IMR-90 (cell line): ENCODE measurements at regions not wholly inside any gene's neighbourhood (a gene's known extent, or its start where the extent isn't known, plus 50 kb on each side); places are given as distances from the start of the nearest gene placed in this dataset.

Source experiments
- ATAC-seq: fragments of 200-7000 bp; cut with Tn5 transposase; 2 replicates; pipeline ENCODE4 v1.9.1; 2020; ENCODE audit warnings: low read depth, mild to moderate bottlenecking, moderate library complexity
- BruUV-seq: library from RNA; stranded (reverse); fragments of 400-500 nt; replicated peaks from 2 replicates; lab custom pipeline; 2021; lab: Mats Ljungman, UMichigan
- CTCF ChIA-PET: fragments of 300-600 bp; formaldehyde crosslinking; extraction: SDS; loops from one replicate; lab custom pipeline; 2021; ENCODE audit warnings: antibody characterized with exemption; lab: Yijun Ruan, JAX
- POLR2A ChIA-PET: fragments of 300-600 bp; sonication (Branson Sonifier 250); formaldehyde crosslinking; loops from one replicate; lab custom pipeline; 2022; ENCODE audit warnings: antibody characterized with exemption; ENCODE audit not compliant: unreplicated experiment; lab: Charles Lee
- DNase-seq: peaks from one replicate; pipeline ENCODE4 v3.0.0; 2013
- H2AFZ ChIP-seq: replicated peaks from 2 replicates; pipeline ENCODE3; 2013; ENCODE audit warnings: low read length, mild to moderate bottlenecking; ENCODE audit not compliant: poor library complexity
- H2AK5ac ChIP-seq: 2 replicates; pipeline ENCODE4 v1.6.1; 2013; ENCODE audit warnings: low read depth, low read length, inconsistent platforms
- H2AK9ac ChIP-seq: replicated peaks from 2 replicates; pipeline ENCODE3; 2013; ENCODE audit warnings: mild to moderate bottlenecking, low read depth, low read length, moderate library complexity; ENCODE audit not compliant: poor library complexity
- H2BK120ac ChIP-seq: 2 replicates; pipeline ENCODE4 v1.6.1; 2013; ENCODE audit warnings: low read depth, low read length, inconsistent platforms
- H2BK15ac ChIP-seq: 3 replicates; pipeline ENCODE4 v1.6.1; 2013; ENCODE audit warnings: low read depth, low read length, inconsistent platforms
- H2BK20ac ChIP-seq: 2 replicates; pipeline ENCODE4 v1.6.1; 2013; ENCODE audit warnings: low read depth, mild to moderate bottlenecking, inconsistent platforms, low read length, moderate library complexity
- H2BK5ac ChIP-seq: 2 replicates; pipeline ENCODE4 v1.6.1; 2013; ENCODE audit warnings: mild to moderate bottlenecking, low read depth, low read length, inconsistent platforms; ENCODE audit not compliant: poor library complexity, severe bottlenecking
- H3K14ac ChIP-seq: replicated peaks from 2 replicates; pipeline ENCODE4 v1.6.1; 2013; ENCODE audit warnings: low read depth, low read length, inconsistent platforms
- H3K18ac ChIP-seq: 2 replicates; pipeline ENCODE4 v1.6.1; 2013; ENCODE audit warnings: low read depth, low read length, control low read depth
- H3K23ac ChIP-seq: 2 replicates; pipeline ENCODE4 v1.6.1; 2013; ENCODE audit warnings: low read depth, low read length, inconsistent platforms
- H3K27ac ChIP-seq: 2 replicates; pipeline ENCODE4 v1.5.1; 2013; ENCODE audit warnings: mild to moderate bottlenecking, control low read depth, low read length; ENCODE audit not compliant: insufficient read depth
- H3K27me3 ChIP-seq: 2 replicates; pipeline ENCODE4 v1.6.1; 2013; ENCODE audit warnings: low read length; ENCODE audit not compliant: control insufficient read depth, insufficient read depth
- H3K36me3 ChIP-seq: 2 replicates; pipeline ENCODE4 v1.6.1; 2013; ENCODE audit warnings: low read length, mixed read lengths; ENCODE audit not compliant: control insufficient read depth, insufficient read depth
- H3K4ac ChIP-seq: 2 replicates; pipeline ENCODE4 v1.6.1; 2013; ENCODE audit warnings: low read depth, low read length, inconsistent platforms
- H3K4me1 ChIP-seq: 2 replicates; pipeline ENCODE4 v1.6.1; 2013; ENCODE audit warnings: low read length, mixed read lengths; ENCODE audit not compliant: control insufficient read depth, insufficient read depth
- H3K4me2 ChIP-seq: 2 replicates; pipeline ENCODE4 v1.6.1; 2013; ENCODE audit warnings: low read depth, mild to moderate bottlenecking, control low read depth, low read length, moderate library complexity
- H3K4me3 ChIP-seq: 2 replicates; pipeline ENCODE4 v1.5.1; 2013; ENCODE audit warnings: low read depth, mild to moderate bottlenecking, control low read depth, low read length, moderate library complexity; ENCODE audit not compliant: insufficient read depth
- H3K56ac ChIP-seq: 2 replicates; pipeline ENCODE4 v1.6.1; 2013; ENCODE audit warnings: low read length, inconsistent platforms; ENCODE audit not compliant: insufficient read depth; ENCODE audit errors: extremely low read depth
- H3K79me1 ChIP-seq, 2 experiments: 2 replicates each; pipeline ENCODE4 v1.6.1; 2013; ENCODE audit warnings: low read length in 2 of 2, inconsistent platforms in 1 of 2, low read depth in 1 of 2
- H3K9ac ChIP-seq: 2 replicates; pipeline ENCODE4 v1.6.1; 2013; ENCODE audit warnings: low read depth, low read length, control low read depth
- H3K9me1 ChIP-seq: 2 replicates; pipeline ENCODE4 v1.6.1; 2013; ENCODE audit warnings: low read length, inconsistent platforms; ENCODE audit not compliant: insufficient read depth
- H3K9me3 ChIP-seq: 2 replicates; pipeline ENCODE4 v1.6.1; 2013; ENCODE audit warnings: low read length; ENCODE audit not compliant: control insufficient read depth, insufficient read depth
- H4K20me1 ChIP-seq: 2 replicates; pipeline ENCODE4 v1.6.1; 2013; ENCODE audit warnings: low read length, inconsistent platforms; ENCODE audit not compliant: insufficient read depth
- H4K5ac ChIP-seq: 2 replicates; pipeline ENCODE4 v1.6.1; 2013; ENCODE audit warnings: mild to moderate bottlenecking, low read depth, low read length, control low read depth
- H4K8ac ChIP-seq, 2 experiments: 2 replicates each; pipeline ENCODE4 v1.6.1; 2013; ENCODE audit warnings: low read depth in 2 of 2, low read length in 2 of 2, control low read depth in 1 of 2, inconsistent platforms in 1 of 2
- H4K91ac ChIP-seq: 2 replicates; pipeline ENCODE4 v1.6.1; 2013; ENCODE audit warnings: low read depth, low read length, inconsistent platforms; ENCODE audit not compliant: insufficient read depth
- MAZ ChIP-seq: IDR thresholded peaks from 2 replicates; pipeline ENCODE4 v1.6.1; 2012; ENCODE audit warnings: low read depth, mild to moderate bottlenecking, low read length, improper control_type of control experiment, moderate library complexity, borderline replicate concordance
- WGBS, 2 experiments: methylation state at CpG; one replicate each; pipeline versions ENCODE4 v1.1.5 to v1.1.7; 2013; ENCODE audit warnings: missing lambda C conversion rate in 2 of 2; ENCODE audit not compliant: insufficient read length in 1 of 2; ENCODE audit errors: extremely low coverage in 2 of 2; 5-methylcytosine and 5-hydroxymethylcytosine counted together
- dilution Hi-C: fragments of 300-500 bp; cut with HindIII; formaldehyde crosslinking; loops from one replicate; pipeline ENCODE4 v1.14.3; 2018; ENCODE audit warnings: low sequenced_read_pairs; ENCODE audit not compliant: unreplicated experiment
- in situ Hi-C: fragments of 300-500 bp; cut with MboI; formaldehyde crosslinking; loops from 3 replicates; pipeline ENCODE4 v1.14.3; 2019; ENCODE audit warnings: low sequenced_read_pairs, inconsistent platforms, mixed read lengths
- intact Hi-C: fragments of 100-400 bp; cut with micrococcal nuclease; formaldehyde crosslinking; loops from 2 replicates; pipeline ENCODE4 v1.10.0; 2022

DNA sequence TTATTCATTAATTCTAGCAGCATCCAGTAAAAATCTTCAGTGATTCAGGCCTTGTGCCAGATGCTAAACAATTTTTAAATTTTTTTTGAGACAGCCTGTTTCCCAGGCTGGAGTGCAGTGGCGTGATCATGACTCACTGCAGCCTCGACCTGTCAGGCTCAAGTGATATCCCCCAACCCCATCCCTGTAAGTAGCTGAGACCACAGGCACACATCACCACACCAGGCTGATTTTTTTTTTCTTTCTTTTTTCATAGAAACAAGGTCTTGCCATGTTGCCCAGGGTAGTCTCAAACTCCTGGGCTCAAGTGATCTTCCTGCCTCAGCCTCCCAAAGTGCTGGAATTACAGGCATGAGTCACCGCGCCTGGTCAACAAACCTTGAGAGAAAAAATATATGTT, 705.5 kb downstream of the ARAP2 start:
- H2BK5ac ChIP-seq = no peak overlapping the region
- POLR2A ChIA-PET = no interaction called here
- no peak overlapping the region for H2BK120ac ChIP-seq
- no peaks in the 10 kb centered on the region for H4K20me1 ChIP-seq
- no peak overlapping the region for H2BK15ac ChIP-seq
- intact Hi-C loops = no loop called here
- H3K36me3 ChIP-seq = no peaks in the 10 kb centered on the region
- no CpG with 5 or more reads among the region's 4 CpGs for WGBS, 2 experiments
- ATAC-seq = no peak
- H2AK5ac ChIP-seq = no peak overlapping the region
- H3K9ac ChIP-seq = no peak overlapping the region
- no peak for TF ChIP-seq MAZ
- no peak overlapping the region for H2AFZ ChIP-seq
- no peaks in the 10 kb centered on the region for H3K27me3 ChIP-seq
- BruUV-seq = no TSS peak
- H3K23ac ChIP-seq = no peak overlapping the region
- H4K91ac ChIP-seq = no peak overlapping the region
- H4K8ac ChIP-seq = no peak overlapping the region
- H3K79me1 ChIP-seq = no peaks in the 10 kb centered on the region
- no peak overlapping the region for H3K4me2 ChIP-seq
- no peak overlapping the region for H3K4me3 ChIP-seq
- dilution Hi-C loops = no loop called here
- H2BK20ac ChIP-seq = no peak overlapping the region
- H3K4me1 ChIP-seq = no peaks in the 10 kb centered on the region
- H3K4ac ChIP-seq = no peak overlapping the region
- in situ Hi-C loops = no loop called here
- H4K5ac ChIP-seq = no peak overlapping the region
- no peak overlapping the region for H3K56ac ChIP-seq
- no peak overlapping the region for H3K27ac ChIP-seq
- peaks cover 5% of the 10 kb centered on the region; the same call in 1 of the 2 replicates for H3K9me3 ChIP-seq
- CTCF ChIA-PET = no interaction called here
- no peak overlapping the region for H3K18ac ChIP-seq
- no peak overlapping the region for H2AK9ac ChIP-seq
- no peaks in the 10 kb centered on the region for H3K9me1 ChIP-seq
- DNase-seq = no peak
- no peak overlapping the region for H3K14ac ChIP-seq
